Colon (tissue), 2 donors: ENCODE measurements at regions not wholly inside any gene's neighbourhood (a gene's known extent, or its start where the extent isn't known, plus 50 kb on each side); places are given as distances from the start of the nearest gene placed in this dataset.

ENCODE experiments used
- FAIRE-seq: peaks from 2 replicates; lab custom pipeline; 2012; peaks lifted over from hg19 to GRCh38; lab: Jason Lieb, UNC
- donor health status: control.
- donor health status: control.

- FAIRE-seq, result no peak
These were observed 398.1 kb downstream of the GABRB3 start for GRCh38 chr15:26374806-26375205.

GRCh38 chr15:26372706-26373105, 400.2 kb downstream of the GABRB3 start:
- FAIRE-seq, result no peak

GRCh38 chr15:26365077-26365476, 407.8 kb downstream of the GABRB3 start:
- FAIRE-seq, result no peak

GRCh38 chr15:26359855-26360254, 413.0 kb downstream of the GABRB3 start:
- no peak for FAIRE-seq

GRCh38 chr15:26358708-26359107, 414.2 kb downstream of the GABRB3 start:
- FAIRE-seq, result no peak

- FAIRE-seq, result no peak
These were observed 415.2 kb downstream of the GABRB3 start for GRCh38 chr15:26357653-26358052.

- FAIRE-seq, result no peak
These were observed 417.3 kb downstream of the GABRB3 start for GRCh38 chr15:26355472-26356074.

- no peak for FAIRE-seq
These were observed 420.0 kb downstream of the GABRB3 start for GRCh38 chr15:26352909-26353308.

GRCh38 chr15:26352406-26352805, 420.5 kb downstream of the GABRB3 start:
- no peak for FAIRE-seq

- no peak for FAIRE-seq
These were observed 447.4 kb downstream of the GABRB3 start for GRCh38 chr15:26325495-26325894.

GRCh38 chr15:26323566-26323965, 449.3 kb downstream of the GABRB3 start:
- no peak for FAIRE-seq

GRCh38 chr15:26318689-26319088, 454.2 kb downstream of the GABRB3 start:
- FAIRE-seq, result no peak

- no peak for FAIRE-seq
These were observed 451.4 kb upstream of the ATP10A start for GRCh38 chr15:26314577-26314976.

GRCh38 chr15:26311710-26312236, 448.6 kb upstream of the ATP10A start:
- no peak for FAIRE-seq

GRCh38 chr15:26298659-26299170, 435.6 kb upstream of the ATP10A start:
- no peak for FAIRE-seq

- no peak for FAIRE-seq
These were observed 435.0 kb upstream of the ATP10A start for GRCh38 chr15:26298010-26298658.

GRCh38 chr15:26295336-26296085, 432.4 kb upstream of the ATP10A start:
- FAIRE-seq, result no peak

GRCh38 chr15:26294059-26294689, 431.0 kb upstream of the ATP10A start:
- FAIRE-seq, result no peak

- no peak for FAIRE-seq
These were observed 424.3 kb upstream of the ATP10A start for GRCh38 chr15:26287381-26287780.

GRCh38 chr15:26280281-26280680, 417.2 kb upstream of the ATP10A start:
- no peak for FAIRE-seq

GRCh38 chr15:26261966-26262365, 398.8 kb upstream of the ATP10A start:
- FAIRE-seq, result no peak

- FAIRE-seq, result no peak
These were observed 398.3 kb upstream of the ATP10A start for GRCh38 chr15:26261413-26261812.
